ENCODE measurements at regions not wholly inside any gene's neighbourhood (a gene's known extent, or its start where the extent isn't known, plus 50 kb on each side); places are given as distances from the start of the nearest gene placed in this dataset.

DNA sequence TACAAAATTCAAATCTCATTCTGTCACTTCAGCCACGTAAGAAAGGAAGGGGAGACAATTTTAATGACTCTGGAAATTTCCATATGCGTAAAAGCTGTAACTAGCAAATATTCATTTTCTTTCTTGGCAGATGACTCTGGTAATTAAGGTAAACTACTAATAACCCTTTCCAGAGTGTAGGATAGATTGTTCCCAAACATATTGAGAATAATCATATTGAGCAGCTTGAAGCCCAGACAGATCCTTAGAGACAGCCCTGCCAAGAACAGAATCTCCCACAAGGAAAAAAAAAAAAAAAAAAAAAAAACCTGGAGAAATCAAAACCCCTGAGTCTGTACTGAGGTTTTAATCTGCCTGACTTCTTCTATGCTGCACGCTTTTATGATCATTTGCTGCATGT is 163.6 kb upstream of the TMPO start:
- TF ChIP-seq, protein P1, sequence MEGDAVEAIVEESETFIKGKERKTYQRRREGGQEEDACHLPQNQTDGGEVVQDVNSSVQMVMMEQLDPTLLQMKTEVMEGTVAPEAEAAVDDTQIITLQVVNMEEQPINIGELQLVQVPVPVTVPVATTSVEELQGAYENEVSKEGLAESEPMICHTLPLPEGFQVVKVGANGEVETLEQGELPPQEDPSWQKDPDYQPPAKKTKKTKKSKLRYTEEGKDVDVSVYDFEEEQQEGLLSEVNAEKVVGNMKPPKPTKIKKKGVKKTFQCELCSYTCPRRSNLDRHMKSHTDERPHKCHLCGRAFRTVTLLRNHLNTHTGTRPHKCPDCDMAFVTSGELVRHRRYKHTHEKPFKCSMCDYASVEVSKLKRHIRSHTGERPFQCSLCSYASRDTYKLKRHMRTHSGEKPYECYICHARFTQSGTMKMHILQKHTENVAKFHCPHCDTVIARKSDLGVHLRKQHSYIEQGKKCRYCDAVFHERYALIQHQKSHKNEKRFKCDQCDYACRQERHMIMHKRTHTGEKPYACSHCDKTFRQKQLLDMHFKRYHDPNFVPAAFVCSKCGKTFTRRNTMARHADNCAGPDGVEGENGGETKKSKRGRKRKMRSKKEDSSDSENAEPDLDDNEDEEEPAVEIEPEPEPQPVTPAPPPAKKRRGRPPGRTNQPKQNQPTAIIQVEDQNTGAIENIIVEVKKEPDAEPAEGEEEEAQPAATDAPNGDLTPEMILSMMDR (IDR thresholded peaks at IDR 0.05 in 8 of 11, conservative IDR thresholded peaks at IDR 0.05 in 3 of 11): no peak
- no peak for TF ChIP-seq POLR2A (IDR thresholded peaks at IDR 0.05)

Measured in spleen (tissue), 7 donors.